Fibroblast of lung (primary cell): ENCODE measurements at regions not wholly inside any gene's neighbourhood (a gene's known extent, or its start where the extent isn't known, plus 50 kb on each side); places are given as distances from the start of the nearest gene placed in this dataset.

ENCODE experiments used
- DNase-seq, 2 donors: peaks; one replicate each; pipeline versions ENCODE4 v3.0.0 to v3.0.0-alpha.2; 2010; ENCODE audit warnings: low read depth in 2 of 2
- H2AFZ ChIP-seq: 2 replicates; pipeline ENCODE4 v1.5.1; 2012; ENCODE audit warnings: low read length, control low read depth, inconsistent platforms
- H3K27ac ChIP-seq: 2 replicates; pipeline ENCODE4 v1.5.1; 2011; ENCODE audit warnings: low read length, control low read depth; ENCODE audit not compliant: insufficient read depth
- H3K27me3 ChIP-seq: 2 replicates; pipeline ENCODE4 v1.5.1; 2011; ENCODE audit warnings: mild to moderate bottlenecking, low read length; ENCODE audit not compliant: control insufficient read depth, insufficient read depth
- H3K36me3 ChIP-seq: 2 replicates; pipeline ENCODE4 v1.5.1; 2011; ENCODE audit warnings: low read length; ENCODE audit not compliant: control insufficient read depth, insufficient read depth
- H3K4me1 ChIP-seq: 2 replicates; pipeline ENCODE4 v1.5.1; 2011; ENCODE audit warnings: low read length; ENCODE audit not compliant: control insufficient read depth, insufficient read depth; ENCODE audit errors: extremely low read depth
- H3K4me2 ChIP-seq: 2 replicates; pipeline ENCODE4 v1.5.1; 2011; ENCODE audit warnings: low read length, control low read depth; ENCODE audit not compliant: insufficient read depth; ENCODE audit errors: extremely low read depth
- H3K4me3 ChIP-seq, 4 experiments: fragments of 200-600 bp in 1 of 4; sonication (generic) in 1 of 4; replicated peaks in 1 of 4; 2 replicates each; pipeline ENCODE4 v1.5.1; 2011 to 2016; ENCODE audit warnings: low read length in 4 of 4, low read depth in 3 of 4, mild to moderate bottlenecking in 3 of 4, control low read depth in 2 of 4, inconsistent platforms in 1 of 4, mixed read lengths in 1 of 4; ENCODE audit not compliant: insufficient read depth in 1 of 4; ENCODE audit errors: control extremely low read depth in 1 of 4
- H3K79me2 ChIP-seq: 2 replicates; pipeline ENCODE4 v1.5.1; 2012; ENCODE audit warnings: mild to moderate bottlenecking, low read length, inconsistent platforms; ENCODE audit not compliant: control insufficient read depth, insufficient read depth
- H3K9ac ChIP-seq: 2 replicates; pipeline ENCODE4 v1.5.1; 2011; ENCODE audit warnings: mild to moderate bottlenecking, low read length, control low read depth; ENCODE audit not compliant: insufficient read depth
- H3K9me3 ChIP-seq: 2 replicates; pipeline ENCODE4 v1.5.1; 2012; ENCODE audit warnings: low read depth, low read length; ENCODE audit not compliant: control insufficient read depth, insufficient read depth
- H4K20me1 ChIP-seq: 2 replicates; pipeline ENCODE4 v1.5.1; 2011; ENCODE audit warnings: low read length; ENCODE audit not compliant: control insufficient read depth, insufficient read depth; ENCODE audit errors: extremely low read depth
- CTCF ChIP-seq, 2 donors: IDR thresholded peaks in 1 of 2; conservative IDR thresholded peaks in 1 of 2; 1 replicate in 1 of 2; 2 replicates in 1 of 2; pipeline ENCODE4 v1.5.1; 2011 to 2012; ENCODE audit warnings: low read length in 2 of 2, control low read depth in 1 of 2, inconsistent platforms in 1 of 2, low read depth in 1 of 2, mild to moderate bottlenecking in 1 of 2
- EZH2 ChIP-seq: IDR thresholded peaks from 2 replicates; pipeline ENCODE4 v1.5.1; 2012; ENCODE audit warnings: low read length, control low read depth, mild to moderate bottlenecking; ENCODE audit errors: missing control alignments

DNA sequence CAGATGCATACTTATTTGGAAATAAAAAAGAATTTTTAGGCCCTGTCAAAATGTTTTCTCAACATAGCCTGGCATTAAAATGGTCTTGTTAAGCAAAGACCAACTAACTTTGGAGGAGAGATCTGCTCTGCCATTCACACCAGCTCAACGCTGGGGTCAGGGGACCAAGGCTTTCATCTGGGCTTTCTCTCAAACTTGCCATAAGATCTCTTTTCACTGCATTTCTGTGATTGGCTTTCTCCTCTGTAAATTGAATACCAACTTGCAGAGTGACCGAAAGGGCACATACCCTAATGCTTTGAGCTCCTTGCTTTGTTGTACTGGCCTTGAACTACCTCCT lies 71.2 kb downstream of the MYCN start:
- no peak for DNase-seq
- no peak overlapping the region for H2AFZ ChIP-seq
- H3K27me3 ChIP-seq: no peaks in the 10 kb centered on the region
- no peak overlapping the region for H3K9ac ChIP-seq
- no peak overlapping the region for H3K4me2 ChIP-seq
- no peaks in the 10 kb centered on the region for H3K9me3 ChIP-seq
- H3K4me3 ChIP-seq: no peak overlapping the region
- H3K27ac ChIP-seq: no peak overlapping the region
- H3K4me1 ChIP-seq: no peaks in the 10 kb centered on the region
- TF ChIP-seq EZH2 (no peak), CTCF (conservative IDR thresholded peaks at IDR 0.05 in 1 of 2, IDR thresholded peaks at IDR 0.05 in 1 of 2; ENCODE audit: low read depth in 1 of 2, low read length in 2 of 2) (no peak)
- H4K20me1 ChIP-seq: no peaks in the 10 kb centered on the region
- no peaks in the 10 kb centered on the region for H3K36me3 ChIP-seq
- H3K79me2 ChIP-seq: no peaks in the 10 kb centered on the region

DNA sequence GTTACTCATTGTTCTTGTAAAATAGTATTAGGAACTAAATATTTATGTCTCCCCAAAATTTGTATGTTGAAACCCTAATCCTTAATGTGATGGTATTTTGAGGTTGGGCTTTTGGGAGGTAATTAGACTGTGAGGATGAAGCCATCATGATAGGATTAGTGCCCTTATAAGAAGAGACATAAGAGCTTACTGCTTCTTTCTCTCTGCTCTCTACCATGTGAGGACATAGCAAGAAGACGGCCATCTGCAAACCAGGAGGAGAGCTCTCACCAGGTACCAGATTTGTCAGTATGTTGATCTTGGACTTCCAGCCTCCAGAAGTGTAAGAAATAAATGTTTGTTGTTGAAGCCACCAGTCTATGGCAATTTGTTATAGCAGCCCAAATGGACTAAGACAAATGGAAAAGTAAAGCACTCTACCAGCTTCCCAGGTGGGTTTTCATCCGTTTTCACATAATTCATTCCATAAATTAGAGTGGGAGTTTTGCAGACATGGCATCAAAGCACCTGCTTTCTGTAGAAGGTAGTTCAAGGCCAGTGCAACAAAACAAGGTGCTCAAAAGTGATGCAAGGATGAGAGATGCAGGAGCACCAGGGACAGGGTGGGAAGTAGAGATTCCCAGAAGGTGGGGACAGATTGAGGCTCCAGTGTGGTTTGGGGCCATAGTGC lies 70.7 kb downstream of the MYCN start:
- H3K36me3 ChIP-seq: no peaks in the 10 kb centered on the region
- no peak for DNase-seq
- TF ChIP-seq CTCF (conservative IDR thresholded peaks at IDR 0.05 in 1 of 2, IDR thresholded peaks at IDR 0.05 in 1 of 2; ENCODE audit: low read depth in 1 of 2, low read length in 2 of 2) (no peak), EZH2 (no peak)

DNA sequence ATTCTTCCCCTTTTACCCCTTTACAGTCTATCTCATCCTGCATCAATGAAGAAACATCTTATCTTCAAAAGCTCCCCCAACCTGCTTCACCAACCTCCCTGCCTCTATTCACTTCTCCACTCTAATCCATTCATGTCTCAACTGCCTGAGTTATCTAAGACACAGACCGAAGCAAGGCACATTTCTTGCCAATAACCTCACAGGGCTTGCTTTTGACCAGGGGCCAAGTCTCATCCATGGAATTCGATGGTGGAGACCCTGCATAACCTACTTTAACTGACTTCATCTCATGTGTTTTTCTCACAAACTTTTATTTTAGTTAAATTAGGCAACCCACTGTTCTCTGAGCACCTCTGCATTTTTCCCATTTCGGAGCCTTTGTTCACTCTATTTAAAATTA lies 69.7 kb downstream of the MYCN start:
- TF ChIP-seq CTCF (conservative IDR thresholded peaks at IDR 0.05 in 1 of 2, IDR thresholded peaks at IDR 0.05 in 1 of 2; ENCODE audit: low read depth in 1 of 2, low read length in 2 of 2): no peak
- TF ChIP-seq EZH2: no peak
- no peak overlapping the region for H2AFZ ChIP-seq
- no peaks in the 10 kb centered on the region for H3K36me3 ChIP-seq
- H3K9me3 ChIP-seq: no peaks in the 10 kb centered on the region
- H3K79me2 ChIP-seq: no peaks in the 10 kb centered on the region
- no peak overlapping the region for H3K27ac ChIP-seq
- no peaks in the 10 kb centered on the region for H3K27me3 ChIP-seq
- no peaks in the 10 kb centered on the region for H4K20me1 ChIP-seq
- H3K9ac ChIP-seq: no peak overlapping the region
- no peaks in the 10 kb centered on the region for H3K4me1 ChIP-seq
- DNase-seq: no peak
- H3K4me3 ChIP-seq: no peak overlapping the region
- H3K4me2 ChIP-seq: no peak overlapping the region

More for the DNA sequence above, 70.7 kb downstream of the MYCN start:
- Histone ChIP-seq H3K9me3 (no peaks in the 10 kb centered on the region), H3K4me2 (no peak overlapping the region), H3K27ac (no peak overlapping the region), H2AFZ (no peak overlapping the region), H3K79me2 (no peaks in the 10 kb centered on the region), H3K9ac (no peak overlapping the region), H3K4me3 (no peak overlapping the region), H4K20me1 (no peaks in the 10 kb centered on the region), H3K27me3 (no peaks in the 10 kb centered on the region), H3K4me1 (no peaks in the 10 kb centered on the region)
